ENCODE measurements at regions not wholly inside any gene's neighbourhood (a gene's known extent, or its start where the extent isn't known, plus 50 kb on each side); places are given as distances from the start of the nearest gene placed in this dataset.

DNA sequence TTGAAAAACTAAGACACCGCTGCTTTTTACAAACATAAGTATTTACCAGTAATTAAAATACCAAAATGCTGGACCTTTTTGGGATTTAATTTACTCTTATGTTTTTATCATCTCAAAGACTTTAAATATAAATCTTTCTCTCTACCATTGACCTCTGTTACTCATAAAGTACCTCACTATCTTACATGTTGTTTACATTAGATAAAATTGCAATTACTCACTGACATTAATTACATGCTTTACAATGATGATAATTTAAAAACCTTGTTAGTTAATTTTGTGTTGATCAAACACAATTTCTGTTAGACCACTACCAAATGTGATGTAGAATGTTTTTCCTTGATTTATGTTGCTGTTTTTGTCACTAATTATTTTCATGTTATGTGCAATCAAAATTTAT, 139.5 kb downstream of the PTH2R start:
- TF ChIP-seq CTCF (IDR thresholded peaks at IDR 0.05; ENCODE audit: low read depth, low read length, missing input control) (no peak), SP1 (IDR thresholded peaks at IDR 0.05) (no peak), YY1 (IDR thresholded peaks at IDR 0.05) (no peak)
